ENCODE measurements at regions not wholly inside any gene's neighbourhood (a gene's known extent, or its start where the extent isn't known, plus 50 kb on each side); places are given as distances from the start of the nearest gene placed in this dataset.

DNA sequence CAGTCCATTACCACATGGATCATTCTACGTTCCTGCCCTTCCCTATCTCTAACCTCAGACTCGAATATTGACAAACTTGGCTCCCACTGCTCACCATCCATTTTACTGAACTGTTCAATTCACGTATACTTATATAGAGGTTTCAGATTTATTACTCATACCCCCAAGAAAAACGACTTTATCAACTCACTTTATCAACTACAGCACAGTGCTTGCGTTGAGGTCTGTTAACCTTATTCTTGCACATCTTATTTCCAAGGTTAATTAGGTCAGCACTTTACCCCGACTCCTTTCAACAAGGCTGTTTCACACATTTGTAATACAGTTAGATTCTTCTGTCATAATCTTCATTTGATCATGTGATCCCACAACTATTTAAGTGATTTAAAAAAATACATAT lies 162.3 kb upstream of the AHR start:
- Histone ChIP-seq H3K4me2 (ENCODE audit: low read length) (no peak overlapping the region), H3K27ac (ENCODE audit: low read depth, low read length) (no peak overlapping the region), H3K4me3 (ENCODE audit: insufficient read depth, low read depth, low read length) (no peak overlapping the region), H4K20me1 (ENCODE audit: insufficient read depth, low read length) (no peaks in the 10 kb centered on the region), H3K36me3 (ENCODE audit: insufficient read depth, low read length) (no peaks in the 10 kb centered on the region), H3K9ac (ENCODE audit: low read length) (no peak overlapping the region), H2AFZ (ENCODE audit: low read depth, low read length) (no peak overlapping the region), H3K27me3 (ENCODE audit: insufficient read depth, low read length) (no peaks in the 10 kb centered on the region), H3K4me1 (ENCODE audit: insufficient read depth, low read length) (no peaks in the 10 kb centered on the region), H3K9me3 (ENCODE audit: insufficient read depth, low read depth, low read length) (no peaks in the 10 kb centered on the region), H3K79me2 (ENCODE audit: insufficient read depth, low read length) (no peaks in the 10 kb centered on the region)
- no peak overlapping the region for H3K27ac Mint-ChIP-seq (ENCODE audit: unreplicated experiment)
- no peak for DNase-seq (ENCODE audit: low read depth)
- no peaks in the 10 kb centered on the region for H3K36me3 Mint-ChIP-seq (ENCODE audit: low read depth, unreplicated experiment)
- no peaks in the 10 kb centered on the region for H3K9me3 Mint-ChIP-seq (ENCODE audit: unreplicated experiment)
- no peaks in the 10 kb centered on the region for H3K4me1 Mint-ChIP-seq (ENCODE audit: low read depth, unreplicated experiment)
- TF ChIP-seq EZH2 (IDR thresholded peaks at IDR 0.05; ENCODE audit: insufficient read depth, low read length): no peak
- TF ChIP-seq, protein P1, sequence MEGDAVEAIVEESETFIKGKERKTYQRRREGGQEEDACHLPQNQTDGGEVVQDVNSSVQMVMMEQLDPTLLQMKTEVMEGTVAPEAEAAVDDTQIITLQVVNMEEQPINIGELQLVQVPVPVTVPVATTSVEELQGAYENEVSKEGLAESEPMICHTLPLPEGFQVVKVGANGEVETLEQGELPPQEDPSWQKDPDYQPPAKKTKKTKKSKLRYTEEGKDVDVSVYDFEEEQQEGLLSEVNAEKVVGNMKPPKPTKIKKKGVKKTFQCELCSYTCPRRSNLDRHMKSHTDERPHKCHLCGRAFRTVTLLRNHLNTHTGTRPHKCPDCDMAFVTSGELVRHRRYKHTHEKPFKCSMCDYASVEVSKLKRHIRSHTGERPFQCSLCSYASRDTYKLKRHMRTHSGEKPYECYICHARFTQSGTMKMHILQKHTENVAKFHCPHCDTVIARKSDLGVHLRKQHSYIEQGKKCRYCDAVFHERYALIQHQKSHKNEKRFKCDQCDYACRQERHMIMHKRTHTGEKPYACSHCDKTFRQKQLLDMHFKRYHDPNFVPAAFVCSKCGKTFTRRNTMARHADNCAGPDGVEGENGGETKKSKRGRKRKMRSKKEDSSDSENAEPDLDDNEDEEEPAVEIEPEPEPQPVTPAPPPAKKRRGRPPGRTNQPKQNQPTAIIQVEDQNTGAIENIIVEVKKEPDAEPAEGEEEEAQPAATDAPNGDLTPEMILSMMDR (IDR thresholded peaks at IDR 0.05; ENCODE audit: insufficient read depth, low read depth, low read length): no peak
- no peaks in the 10 kb centered on the region for H3K27me3 Mint-ChIP-seq (ENCODE audit: low read depth, unreplicated experiment)
- no peak for FAIRE-seq
- H3K4me3 Mint-ChIP-seq (ENCODE audit: unreplicated experiment): no peak overlapping the region

DNA sequence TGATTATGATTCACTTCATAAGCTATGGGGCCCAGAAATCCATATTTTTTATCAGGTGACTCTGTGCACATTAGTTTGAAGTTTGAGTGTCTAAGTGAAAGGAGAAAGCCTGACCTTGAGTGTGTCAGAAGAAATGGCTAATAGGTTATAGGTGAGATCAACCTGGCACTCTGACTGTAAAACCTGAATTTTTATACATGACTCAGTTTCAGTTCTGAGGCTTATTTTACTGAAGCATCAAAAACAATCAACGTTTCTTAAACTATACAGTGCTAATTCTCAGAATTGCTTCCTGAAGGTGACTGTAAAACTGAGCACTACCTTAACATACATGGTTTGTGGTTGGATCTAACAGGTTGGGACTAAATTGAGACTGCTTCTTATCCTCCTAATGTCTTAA lies 159.4 kb upstream of the AHR start:
- Histone ChIP-seq H3K9ac (ENCODE audit: low read length) (no peak overlapping the region), H3K9me3 (ENCODE audit: insufficient read depth, low read depth, low read length) (no peaks in the 10 kb centered on the region), H3K27ac (ENCODE audit: low read depth, low read length) (no peak overlapping the region), H2AFZ (ENCODE audit: low read depth, low read length) (no peak overlapping the region), H3K4me1 (ENCODE audit: insufficient read depth, low read length) (peaks cover 3% of the 10 kb centered on the region), H3K4me3 (ENCODE audit: insufficient read depth, low read depth, low read length) (no peak overlapping the region), H3K27me3 (ENCODE audit: insufficient read depth, low read length) (no peaks in the 10 kb centered on the region), H3K79me2 (ENCODE audit: insufficient read depth, low read length) (no peaks in the 10 kb centered on the region), H3K36me3 (ENCODE audit: insufficient read depth, low read length) (no peaks in the 10 kb centered on the region), H4K20me1 (ENCODE audit: insufficient read depth, low read length) (no peaks in the 10 kb centered on the region), H3K4me2 (ENCODE audit: low read length) (no peak overlapping the region)
- DNase-seq (ENCODE audit: low read depth): no peak
- TF ChIP-seq, protein P1 (IDR thresholded peaks at IDR 0.05; ENCODE audit: insufficient read depth, low read depth, low read length): no peak
- no peak for TF ChIP-seq EZH2 (IDR thresholded peaks at IDR 0.05; ENCODE audit: insufficient read depth, low read length)
- peak; percentile 9 for FAIRE-seq
- Mint-ChIP-seq H3K9me3 (ENCODE audit: unreplicated experiment) (no peaks in the 10 kb centered on the region), H3K4me1 (ENCODE audit: low read depth, unreplicated experiment) (peaks cover 10% of the 10 kb centered on the region), H3K4me3 (ENCODE audit: unreplicated experiment) (no peak overlapping the region), H3K27me3 (ENCODE audit: low read depth, unreplicated experiment) (no peaks in the 10 kb centered on the region), H3K36me3 (ENCODE audit: low read depth, unreplicated experiment) (no peaks in the 10 kb centered on the region), H3K27ac (ENCODE audit: unreplicated experiment) (no peak overlapping the region)

DNA sequence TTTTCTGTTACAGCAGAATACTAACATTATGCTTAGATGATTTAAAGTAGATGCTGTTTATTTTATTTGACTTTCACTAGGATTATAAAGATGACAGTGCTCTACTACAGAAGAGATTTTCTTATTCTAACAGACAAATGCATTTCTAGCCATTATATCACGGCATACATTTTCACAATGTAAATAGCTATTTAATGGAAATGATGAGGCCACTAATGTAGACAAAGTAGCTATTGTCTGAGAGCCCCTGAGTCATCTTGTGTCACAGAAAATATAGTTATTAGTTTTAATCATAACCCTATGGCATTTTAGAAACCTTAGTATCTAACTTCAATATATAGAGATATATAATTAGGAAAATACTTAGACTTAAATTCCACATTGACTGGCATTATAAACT lies 158.0 kb upstream of the AHR start:
- Histone ChIP-seq H3K4me1 (ENCODE audit: insufficient read depth, low read length) (peaks cover 3% of the 10 kb centered on the region), H4K20me1 (ENCODE audit: insufficient read depth, low read length) (no peaks in the 10 kb centered on the region), H3K27me3 (ENCODE audit: insufficient read depth, low read length) (no peaks in the 10 kb centered on the region), H3K9me3 (ENCODE audit: insufficient read depth, low read depth, low read length) (no peaks in the 10 kb centered on the region), H3K27ac (ENCODE audit: low read depth, low read length) (no peak overlapping the region), H2AFZ (ENCODE audit: low read depth, low read length) (no peak overlapping the region), H3K36me3 (ENCODE audit: insufficient read depth, low read length) (no peaks in the 10 kb centered on the region), H3K4me3 (ENCODE audit: insufficient read depth, low read depth, low read length) (no peak overlapping the region), H3K79me2 (ENCODE audit: insufficient read depth, low read length) (no peaks in the 10 kb centered on the region), H3K9ac (ENCODE audit: low read length) (no peak overlapping the region), H3K4me2 (ENCODE audit: low read length) (no peak overlapping the region)
- Mint-ChIP-seq H3K27me3 (ENCODE audit: low read depth, unreplicated experiment) (no peaks in the 10 kb centered on the region), H3K4me1 (ENCODE audit: low read depth, unreplicated experiment) (peaks cover 14% of the 10 kb centered on the region), H3K9me3 (ENCODE audit: unreplicated experiment) (no peaks in the 10 kb centered on the region), H3K36me3 (ENCODE audit: low read depth, unreplicated experiment) (no peaks in the 10 kb centered on the region), H3K4me3 (ENCODE audit: unreplicated experiment) (no peak overlapping the region), H3K27ac (ENCODE audit: unreplicated experiment) (no peak overlapping the region)
- TF ChIP-seq, protein P1 (IDR thresholded peaks at IDR 0.05; ENCODE audit: insufficient read depth, low read depth, low read length): no peak
- TF ChIP-seq EZH2 (IDR thresholded peaks at IDR 0.05; ENCODE audit: insufficient read depth, low read length): no peak
- DNase-seq (ENCODE audit: low read depth) (no peak), FAIRE-seq (peak; percentile 37)
